GM19328 (cell line): ENCODE measurements at regions not wholly inside any gene's neighbourhood (a gene's known extent, or its start where the extent isn't known, plus 50 kb on each side); places are given as distances from the start of the nearest gene placed in this dataset.
"Not testable (repeated sequence)": the region's sequence is repeated elsewhere in the genome, so short reads cannot be mapped to it uniquely, and the experiment has no call there.

Source experiments
- ATAC-seq: cut with Tn5 transposase; IDR thresholded peaks from one replicate; pipeline ENCODE4 v1.9.1; 2021; ENCODE audit warnings: mild to moderate bottlenecking, moderate library complexity; ENCODE audit not compliant: unreplicated experiment

GRCh38 chr15:47027322-47027946 is 689.9 kb upstream of the SEMA6D start:
- no peak for ATAC-seq

- no peak for ATAC-seq
Measured at GRCh38 chr15:47035475-47036406, 681.6 kb upstream of the SEMA6D start.

GRCh38 chr15:47037003-47037402 is 680.3 kb upstream of the SEMA6D start:
- no peak for ATAC-seq

- no peak for ATAC-seq
Measured at GRCh38 chr15:47039225-47039624, 678.1 kb upstream of the SEMA6D start.

- ATAC-seq = no peak
Measured at GRCh38 chr15:47041301-47041700, 676.0 kb upstream of the SEMA6D start.

- ATAC-seq = not testable (repeated sequence)
Measured at GRCh38 chr15:47047981-47048380, 669.3 kb upstream of the SEMA6D start.

- ATAC-seq = no peak
Measured at GRCh38 chr15:47066392-47066791, 650.9 kb upstream of the SEMA6D start.

GRCh38 chr15:47077846-47078245 is 639.5 kb upstream of the SEMA6D start:
- ATAC-seq = not testable (repeated sequence)

- no peak for ATAC-seq
Measured at GRCh38 chr15:47095833-47096232, 621.5 kb upstream of the SEMA6D start.

GRCh38 chr15:47098526-47098925 is 618.8 kb upstream of the SEMA6D start:
- not testable (repeated sequence) for ATAC-seq

GRCh38 chr15:47099801-47100200 is 617.5 kb upstream of the SEMA6D start:
- ATAC-seq = not testable (repeated sequence)

GRCh38 chr15:47108800-47109199 is 608.5 kb upstream of the SEMA6D start:
- ATAC-seq = not testable (repeated sequence)

GRCh38 chr15:47116698-47117097 is 600.6 kb upstream of the SEMA6D start:
- no peak for ATAC-seq

GRCh38 chr15:47119349-47119748 is 598.0 kb upstream of the SEMA6D start:
- no peak for ATAC-seq

GRCh38 chr15:47124430-47125102 is 592.7 kb upstream of the SEMA6D start:
- no peak for ATAC-seq

- ATAC-seq = no peak
Measured at GRCh38 chr15:47129033-47129432, 588.3 kb upstream of the SEMA6D start.

- ATAC-seq = not testable (repeated sequence)
Measured at GRCh38 chr15:47131450-47131849, 585.9 kb upstream of the SEMA6D start.

GRCh38 chr15:47135267-47135666 is 582.0 kb upstream of the SEMA6D start:
- no peak for ATAC-seq

- no peak for ATAC-seq
Measured at GRCh38 chr15:47136236-47136635, 581.1 kb upstream of the SEMA6D start.

- ATAC-seq = no peak
Measured at GRCh38 chr15:47139965-47140364, 577.3 kb upstream of the SEMA6D start.

GRCh38 chr15:47157827-47158226 is 559.5 kb upstream of the SEMA6D start:
- ATAC-seq = no peak

GRCh38 chr15:47158573-47158972 is 558.7 kb upstream of the SEMA6D start:
- no peak for ATAC-seq
